ENCODE measurements at regions not wholly inside any gene's neighbourhood (a gene's known extent, or its start where the extent isn't known, plus 50 kb on each side); places are given as distances from the start of the nearest gene placed in this dataset.
A peak's percentile ranks its signal among the peaks of the same experiment; 100 is the strongest.

DNA sequence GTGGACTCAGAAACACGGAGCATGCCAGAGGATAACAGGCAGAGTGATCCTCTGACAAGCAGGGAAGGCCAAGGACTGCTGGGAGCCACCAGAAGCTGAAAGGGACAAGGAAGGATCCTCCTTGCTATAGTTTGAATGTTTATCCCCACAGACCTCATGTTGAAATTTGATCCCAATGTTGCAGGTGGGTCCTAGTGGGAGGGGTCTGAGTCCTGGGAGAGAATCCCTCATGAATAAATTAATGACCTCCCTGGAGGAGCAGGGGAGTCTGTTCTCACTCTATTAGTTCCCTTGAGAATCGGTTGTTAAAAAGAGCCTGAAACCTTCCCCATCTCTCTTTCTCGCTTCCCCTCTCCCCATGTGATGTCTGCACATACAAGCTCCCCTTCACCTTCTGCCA, 124.4 kb downstream of the FBXO15 start:
- no peak for TF ChIP-seq Cebpa-rat (IDR thresholded peaks at IDR 0.05)
- Histone ChIP-seq H3K36me3 (no peaks in the 10 kb centered on the region), H3K9me3 (peaks cover 4% of the 10 kb centered on the region; the same call in 1 of the 2 replicates), H3K27ac (no peak overlapping the region), H3K9ac (no peak overlapping the region), H3K4me1 (peaks cover 10% of the 10 kb centered on the region), H4K20me1 (no peaks in the 10 kb centered on the region), H3K27me3 (no peaks in the 10 kb centered on the region), H3K4me3 (no peak overlapping the region), H3K4me2 (peak overlapping the region; percentile 23)

- no peak for TF ChIP-seq Cebpa-rat (IDR thresholded peaks at IDR 0.05)
- no peak overlapping the region for H3K9ac ChIP-seq
- H3K9me3 ChIP-seq, result peaks cover 4% of the 10 kb centered on the region; the same call in 1 of the 2 replicates
- H3K27me3 ChIP-seq, result no peaks in the 10 kb centered on the region
- H4K20me1 ChIP-seq, result no peaks in the 10 kb centered on the region
- no peak overlapping the region for H3K4me2 ChIP-seq
- peaks cover 10% of the 10 kb centered on the region for H3K4me1 ChIP-seq
- H3K36me3 ChIP-seq, result no peaks in the 10 kb centered on the region
- no peak overlapping the region for H3K27ac ChIP-seq
- no peak overlapping the region for H3K4me3 ChIP-seq
These were observed 127.8 kb downstream of the FBXO15 start for GRCh38 chr18:74019864-74020263.

DNA sequence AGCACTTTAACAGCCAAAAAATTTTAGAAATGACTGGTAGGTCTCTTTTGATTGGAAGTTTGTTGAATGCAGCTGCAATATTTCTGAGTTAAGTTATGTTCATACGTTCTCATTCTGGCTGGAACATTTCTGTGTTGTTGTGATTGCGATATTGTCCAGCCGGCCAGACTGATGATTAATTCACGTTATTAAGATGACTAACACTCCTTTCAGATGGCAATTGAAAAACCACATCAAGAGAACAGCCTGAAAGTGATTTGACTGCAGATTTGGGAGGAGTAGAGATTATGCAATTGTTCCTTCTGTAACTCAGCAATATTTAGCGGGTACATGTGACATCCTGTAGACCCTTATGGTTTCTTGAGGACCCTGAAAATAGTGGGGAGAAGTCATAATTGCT, 133.7 kb downstream of the FBXO15 start:
- Histone ChIP-seq H3K9ac (no peak overlapping the region), H3K27ac (no peak overlapping the region), H3K9me3 (no peaks in the 10 kb centered on the region), H3K4me3 (no peak overlapping the region), H3K4me1 (no peaks in the 10 kb centered on the region), H3K4me2 (no peak overlapping the region), H3K36me3 (no peaks in the 10 kb centered on the region), H3K27me3 (no peaks in the 10 kb centered on the region), H4K20me1 (no peaks in the 10 kb centered on the region)
- TF ChIP-seq Cebpa-rat (IDR thresholded peaks at IDR 0.05), result no peak

DNA sequence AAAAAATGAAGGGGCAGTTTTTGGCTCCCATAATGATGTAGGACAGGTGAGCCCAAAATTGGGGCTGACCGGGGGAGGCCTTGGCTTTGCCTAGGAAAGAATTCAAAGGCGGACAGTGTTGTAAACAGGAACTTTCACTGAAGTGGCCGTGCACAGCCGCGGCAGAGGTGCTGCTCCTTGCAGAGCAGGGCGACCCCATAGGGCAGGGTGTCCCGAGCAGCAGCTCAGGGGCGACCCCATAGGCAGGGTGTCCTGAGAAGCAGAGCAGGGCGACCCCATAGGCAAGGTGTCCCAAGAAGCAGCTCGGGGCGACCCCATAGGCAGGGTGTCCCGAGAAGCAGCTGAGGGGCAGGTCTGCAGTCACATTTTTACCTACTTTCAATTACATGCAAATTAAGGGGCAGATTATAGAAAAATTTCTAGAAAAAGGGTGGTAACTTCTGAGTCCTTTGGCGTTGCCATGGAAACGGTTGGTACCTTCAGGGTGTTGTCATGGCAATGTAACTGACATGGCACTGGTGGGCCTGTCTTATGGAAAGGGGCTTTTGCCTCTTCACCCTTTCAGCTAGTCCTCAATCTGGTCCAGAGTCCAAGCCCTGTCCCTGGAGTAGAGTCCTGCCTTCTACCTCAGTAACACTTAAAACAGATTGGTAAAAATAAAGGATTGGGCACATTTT, 134.5 kb downstream of the FBXO15 start:
- no peak overlapping the region for H3K9ac ChIP-seq
- H3K4me1 ChIP-seq, result no peaks in the 10 kb centered on the region
- no peak overlapping the region for H3K4me3 ChIP-seq
- H3K9me3 ChIP-seq, result no peaks in the 10 kb centered on the region
- no peak for TF ChIP-seq Cebpa-rat (IDR thresholded peaks at IDR 0.05)
- H3K36me3 ChIP-seq, result no peaks in the 10 kb centered on the region
- no peaks in the 10 kb centered on the region for H4K20me1 ChIP-seq
- no peaks in the 10 kb centered on the region for H3K27me3 ChIP-seq
- no peak overlapping the region for H3K4me2 ChIP-seq
- no peak overlapping the region for H3K27ac ChIP-seq

DNA sequence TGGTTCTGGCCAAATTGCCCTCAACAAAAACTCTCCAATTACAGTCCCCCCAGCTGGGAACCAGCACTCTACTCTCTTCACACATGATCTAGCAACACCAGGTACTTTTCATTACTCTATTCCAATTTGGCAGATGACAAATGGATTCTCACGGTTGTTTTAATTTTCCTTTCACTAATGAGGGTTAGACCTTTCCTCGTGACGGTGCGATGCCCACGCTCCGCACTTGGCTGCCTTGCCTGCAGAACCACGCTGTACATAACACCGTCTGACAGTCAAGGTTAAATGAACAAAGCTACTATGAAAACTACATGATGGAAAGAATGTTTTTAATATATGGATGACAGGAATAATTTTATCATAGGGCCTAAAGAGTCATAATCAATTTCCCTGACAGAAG, 141.5 kb downstream of the FBXO15 start:
- H3K36me3 ChIP-seq, result no peaks in the 10 kb centered on the region
- peaks cover 23% of the 10 kb centered on the region for H3K4me1 ChIP-seq
- peak overlapping the region; percentile 57 for H3K4me2 ChIP-seq
- H3K9me3 ChIP-seq, result no peaks in the 10 kb centered on the region
- no peak overlapping the region for H3K4me3 ChIP-seq
- no peak for TF ChIP-seq Cebpa-rat (IDR thresholded peaks at IDR 0.05)
- H4K20me1 ChIP-seq, result no peaks in the 10 kb centered on the region
- H3K9ac ChIP-seq, result no peak overlapping the region
- H3K27ac ChIP-seq, result 0 out of 2 replicates have a peak overlapping the region, but pooled peaks have one; percentile 8
- no peaks in the 10 kb centered on the region for H3K27me3 ChIP-seq

DNA sequence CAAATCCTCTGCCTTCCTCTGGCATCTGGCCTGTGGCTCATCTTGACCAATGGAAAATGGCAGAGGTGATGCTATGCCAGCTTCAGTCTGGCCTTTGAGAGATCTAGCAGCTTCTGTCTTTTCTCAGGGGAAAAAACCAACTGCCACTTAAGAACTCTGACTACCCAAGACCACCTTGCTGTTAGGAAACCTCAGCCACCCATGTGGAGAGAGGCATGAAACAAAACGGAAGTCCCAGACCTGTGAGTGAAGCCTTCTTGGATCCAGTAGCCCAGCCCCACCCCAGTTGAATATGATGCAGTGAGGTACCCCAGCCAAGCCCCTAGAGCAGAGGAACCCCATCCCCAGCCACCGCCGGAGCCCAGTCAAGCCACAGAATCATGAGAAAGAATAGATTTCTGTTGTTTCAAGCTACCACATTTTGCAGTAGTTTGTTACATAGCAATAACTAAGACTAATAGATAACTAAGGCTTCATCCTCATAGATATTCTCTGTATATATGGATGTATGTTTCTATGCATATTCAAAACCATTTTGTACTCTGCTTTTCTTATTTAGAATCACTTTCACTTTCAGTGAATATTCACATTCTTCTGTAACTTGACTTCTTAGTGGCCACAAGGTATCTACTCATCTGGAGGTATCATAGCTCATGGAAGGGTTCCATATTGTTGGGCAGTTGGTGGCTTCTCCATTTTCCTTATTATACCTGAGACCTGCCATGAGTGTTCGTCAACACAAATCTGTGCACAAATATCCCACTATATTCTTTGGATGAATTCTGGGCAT, 142.1 kb downstream of the FBXO15 start:
- Histone ChIP-seq H3K9me3 (no peaks in the 10 kb centered on the region), H3K36me3 (no peaks in the 10 kb centered on the region), H3K4me2 (peak overlapping the region; percentile 57), H3K9ac (no peak overlapping the region), H3K27ac (0 out of 2 replicates have a peak overlapping the region, but pooled peaks have one; percentile 8), H3K27me3 (no peaks in the 10 kb centered on the region), H4K20me1 (no peaks in the 10 kb centered on the region), H3K4me1 (peaks cover 25% of the 10 kb centered on the region), H3K4me3 (no peak overlapping the region)
- TF ChIP-seq Cebpa-rat (IDR thresholded peaks at IDR 0.05), result no peak

- Histone ChIP-seq H3K9me3 (peaks cover 31% of the 10 kb centered on the region), H3K4me2 (no peak overlapping the region), H3K27me3 (no peaks in the 10 kb centered on the region), H3K36me3 (no peaks in the 10 kb centered on the region), H3K9ac (no peak overlapping the region), H3K4me3 (no peak overlapping the region), H3K4me1 (no peaks in the 10 kb centered on the region; the same call in 1 of the 2 replicates), H4K20me1 (no peaks in the 10 kb centered on the region), H3K27ac (no peak overlapping the region)
- no peak for TF ChIP-seq Cebpa-rat (IDR thresholded peaks at IDR 0.05)
These were observed 155.2 kb downstream of the FBXO15 start for GRCh38 chr18:73992242-73993022.

DNA sequence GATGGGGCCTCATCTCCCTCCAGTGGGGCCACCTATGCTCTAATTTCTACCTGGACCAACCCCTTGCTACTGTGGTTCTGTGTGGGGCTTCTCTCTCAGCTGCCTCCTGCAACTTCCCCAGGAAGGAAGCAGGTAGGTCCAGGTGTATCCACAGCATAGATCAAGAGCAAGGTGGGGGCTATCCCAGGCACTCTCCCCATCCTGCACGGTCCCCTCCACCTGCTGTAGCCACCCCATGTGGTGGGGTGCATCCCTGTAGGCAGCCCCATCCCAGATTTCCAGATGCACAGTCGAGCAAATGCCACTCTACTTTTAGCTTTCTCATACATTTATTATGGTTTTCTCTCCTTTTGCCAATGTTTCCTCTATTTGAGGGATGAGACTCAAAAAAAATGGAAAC, 156.1 kb downstream of the FBXO15 start:
- Histone ChIP-seq H3K27ac (no peak overlapping the region), H3K9me3 (peaks cover 27% of the 10 kb centered on the region), H3K9ac (no peak overlapping the region), H3K4me1 (no peaks in the 10 kb centered on the region; the same call in 1 of the 2 replicates), H3K36me3 (no peaks in the 10 kb centered on the region), H4K20me1 (no peaks in the 10 kb centered on the region), H3K27me3 (no peaks in the 10 kb centered on the region), H3K4me2 (no peak overlapping the region), H3K4me3 (no peak overlapping the region)
- no peak for TF ChIP-seq Cebpa-rat (IDR thresholded peaks at IDR 0.05)

DNA sequence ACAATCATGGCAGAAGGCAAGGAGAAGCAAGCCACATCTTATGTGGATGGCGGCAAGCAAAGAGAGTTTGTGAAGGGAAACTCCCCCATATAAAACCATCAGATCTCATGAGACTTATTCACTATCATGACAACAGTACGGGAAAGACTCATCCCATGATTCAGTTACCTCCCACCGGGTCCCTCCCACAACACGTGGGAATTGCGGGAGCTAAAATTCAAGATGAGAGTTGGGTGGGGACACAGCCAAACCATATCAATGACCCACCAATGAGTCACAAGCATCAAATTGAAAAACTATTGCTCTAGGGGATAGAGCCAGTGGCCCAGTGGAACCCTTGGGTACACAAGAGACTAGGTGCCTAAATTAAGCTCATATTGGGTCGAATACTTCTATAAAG, 157.4 kb downstream of the FBXO15 start:
- no peak for TF ChIP-seq Cebpa-rat (IDR thresholded peaks at IDR 0.05)

More for the DNA sequence above, 157.4 kb downstream of the FBXO15 start:
- Histone ChIP-seq H3K27me3 (no peaks in the 10 kb centered on the region), H3K4me2 (no peak overlapping the region), H3K27ac (no peak overlapping the region), H3K4me1 (no peaks in the 10 kb centered on the region; the same call in 1 of the 2 replicates), H3K9ac (no peak overlapping the region), H3K36me3 (no peaks in the 10 kb centered on the region), H4K20me1 (no peaks in the 10 kb centered on the region), H3K4me3 (no peak overlapping the region), H3K9me3 (peaks cover 22% of the 10 kb centered on the region)
